ENCODE measurements at regions not wholly inside any gene's neighbourhood (a gene's known extent, or its start where the extent isn't known, plus 50 kb on each side); places are given as distances from the start of the nearest gene placed in this dataset.

DNA sequence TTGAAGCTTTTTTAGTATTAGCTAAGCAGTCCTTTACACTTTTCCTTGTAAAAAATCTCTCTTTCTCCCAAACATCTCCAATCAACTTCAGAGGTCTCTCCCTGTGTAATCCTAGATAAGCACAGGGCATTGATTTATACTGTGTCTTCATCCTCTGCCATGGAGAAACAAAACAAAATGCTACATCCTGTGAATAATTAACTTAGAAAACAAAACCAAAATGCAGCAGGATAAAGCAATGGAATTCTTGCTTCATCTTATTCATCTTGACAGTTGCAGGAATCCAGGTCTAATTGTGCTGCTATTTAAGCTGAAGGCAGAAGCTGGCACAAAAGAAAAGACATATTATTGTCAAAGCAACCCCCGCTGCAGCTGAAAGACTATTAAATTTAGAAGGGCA is 641.5 kb upstream of the SORCS1 start:
- ATAC-seq (ENCODE audit: low read depth) (no peak), DNase-seq (no peak)
- in situ Hi-C loops (cut with MboI; ENCODE audit: low sequenced_read_pairs) (no loop called here), intact Hi-C loops (cut with micrococcal nuclease) (no loop called here), dilution Hi-C loops (cut with HindIII; ENCODE audit: low sequenced_read_pairs, unreplicated experiment) (no loop called here)
- POLR2A ChIA-PET (ENCODE audit: unreplicated experiment) = no interaction called here
- Histone ChIP-seq H2AK9ac (replicated peaks; ENCODE audit: low read depth, low read length, poor library complexity) (no peak overlapping the region), H3K79me1 (ENCODE audit: low read depth in 1 of 2, low read length in 2 of 2) (no peaks in the 10 kb centered on the region), H2BK120ac (ENCODE audit: low read depth, low read length) (no peak overlapping the region), H3K4me2 (ENCODE audit: low read depth, low read length) (no peak overlapping the region), H3K27ac (ENCODE audit: insufficient read depth, low read length) (no peak overlapping the region), H3K9ac (ENCODE audit: low read depth, low read length) (no peak overlapping the region), H2AFZ (replicated peaks; ENCODE audit: low read length, poor library complexity) (no peak overlapping the region), H2BK20ac (ENCODE audit: low read depth, low read length) (no peak overlapping the region), H3K9me1 (ENCODE audit: insufficient read depth, low read length) (no peaks in the 10 kb centered on the region), H3K56ac (ENCODE audit: extremely low read depth, insufficient read depth, low read length) (no peak overlapping the region), H3K14ac (replicated peaks; ENCODE audit: low read depth, low read length) (no peak overlapping the region), H2AK5ac (ENCODE audit: low read depth, low read length) (no peak overlapping the region), H4K8ac (ENCODE audit: low read depth in 2 of 2, low read length in 2 of 2) (no peak overlapping the region), H3K36me3 (ENCODE audit: control insufficient read depth, insufficient read depth, low read length) (no peaks in the 10 kb centered on the region), H4K5ac (ENCODE audit: low read depth, low read length) (no peak overlapping the region), H2BK15ac (ENCODE audit: low read depth, low read length) (no peak overlapping the region), H4K91ac (ENCODE audit: insufficient read depth, low read depth, low read length) (no peak overlapping the region), H3K4me3 (ENCODE audit: insufficient read depth, low read depth, low read length) (no peak overlapping the region), H3K23ac (ENCODE audit: low read depth, low read length) (no peak overlapping the region), H3K18ac (ENCODE audit: low read depth, low read length) (no peak overlapping the region), H3K27me3 (ENCODE audit: control insufficient read depth, insufficient read depth, low read length) (no peaks in the 10 kb centered on the region), H3K9me3 (ENCODE audit: control insufficient read depth, insufficient read depth, low read length) (peaks cover 4% of the 10 kb centered on the region), H3K4ac (ENCODE audit: low read depth, low read length) (no peak overlapping the region), H2BK5ac (ENCODE audit: low read depth, low read length, poor library complexity, severe bottlenecking) (no peak overlapping the region), H4K20me1 (ENCODE audit: insufficient read depth, low read length) (no peaks in the 10 kb centered on the region), H3K4me1 (ENCODE audit: control insufficient read depth, insufficient read depth, low read length) (no peaks in the 10 kb centered on the region)
- BruUV-seq (replicated peaks) = no TSS peak
- CTCF ChIA-PET = no interaction called here
- no CpG with 5 or more reads among the region's 1 CpG for WGBS, 2 experiments (ENCODE audit: extremely low coverage in 2 of 2, insufficient read length in 1 of 2)
- TF ChIP-seq, protein P1, sequence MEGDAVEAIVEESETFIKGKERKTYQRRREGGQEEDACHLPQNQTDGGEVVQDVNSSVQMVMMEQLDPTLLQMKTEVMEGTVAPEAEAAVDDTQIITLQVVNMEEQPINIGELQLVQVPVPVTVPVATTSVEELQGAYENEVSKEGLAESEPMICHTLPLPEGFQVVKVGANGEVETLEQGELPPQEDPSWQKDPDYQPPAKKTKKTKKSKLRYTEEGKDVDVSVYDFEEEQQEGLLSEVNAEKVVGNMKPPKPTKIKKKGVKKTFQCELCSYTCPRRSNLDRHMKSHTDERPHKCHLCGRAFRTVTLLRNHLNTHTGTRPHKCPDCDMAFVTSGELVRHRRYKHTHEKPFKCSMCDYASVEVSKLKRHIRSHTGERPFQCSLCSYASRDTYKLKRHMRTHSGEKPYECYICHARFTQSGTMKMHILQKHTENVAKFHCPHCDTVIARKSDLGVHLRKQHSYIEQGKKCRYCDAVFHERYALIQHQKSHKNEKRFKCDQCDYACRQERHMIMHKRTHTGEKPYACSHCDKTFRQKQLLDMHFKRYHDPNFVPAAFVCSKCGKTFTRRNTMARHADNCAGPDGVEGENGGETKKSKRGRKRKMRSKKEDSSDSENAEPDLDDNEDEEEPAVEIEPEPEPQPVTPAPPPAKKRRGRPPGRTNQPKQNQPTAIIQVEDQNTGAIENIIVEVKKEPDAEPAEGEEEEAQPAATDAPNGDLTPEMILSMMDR (conservative IDR thresholded peaks at IDR 0.05; ENCODE audit: low read depth, low read length) = no peak
- no peak for TF ChIP-seq RCOR1 (IDR thresholded peaks at IDR 0.05; ENCODE audit: insufficient replicate concordance, low read length)
- no peak for TF ChIP-seq MAZ (IDR thresholded peaks at IDR 0.05; ENCODE audit: borderline replicate concordance, low read depth, low read length)
- no peak for TF ChIP-seq SMC3 (IDR thresholded peaks at IDR 0.05; ENCODE audit: low read depth, low read length)
- no peak for TF ChIP-seq NFE2L2 (IDR thresholded peaks at IDR 0.05; ENCODE audit: low read depth, low read length)
- TF ChIP-seq CHD1 (IDR thresholded peaks at IDR 0.05; ENCODE audit: low read depth, low read length) = no peak
- TF ChIP-seq, protein P2, sequence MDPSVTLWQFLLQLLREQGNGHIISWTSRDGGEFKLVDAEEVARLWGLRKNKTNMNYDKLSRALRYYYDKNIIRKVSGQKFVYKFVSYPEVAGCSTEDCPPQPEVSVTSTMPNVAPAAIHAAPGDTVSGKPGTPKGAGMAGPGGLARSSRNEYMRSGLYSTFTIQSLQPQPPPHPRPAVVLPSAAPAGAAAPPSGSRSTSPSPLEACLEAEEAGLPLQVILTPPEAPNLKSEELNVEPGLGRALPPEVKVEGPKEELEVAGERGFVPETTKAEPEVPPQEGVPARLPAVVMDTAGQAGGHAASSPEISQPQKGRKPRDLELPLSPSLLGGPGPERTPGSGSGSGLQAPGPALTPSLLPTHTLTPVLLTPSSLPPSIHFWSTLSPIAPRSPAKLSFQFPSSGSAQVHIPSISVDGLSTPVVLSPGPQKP (IDR thresholded peaks at IDR 0.05; ENCODE audit: borderline replicate concordance, low read depth, low read length) = no peak
- TF ChIP-seq MXI1 (IDR thresholded peaks at IDR 0.05; ENCODE audit: borderline replicate concordance, low read depth, low read length) = no peak
- TF ChIP-seq BHLHE40 (IDR thresholded peaks at IDR 0.05; ENCODE audit: low read depth, low read length) = no peak
- TF ChIP-seq RAD21 (IDR thresholded peaks at IDR 0.05; ENCODE audit: low read length) = no peak
- no peak for TF ChIP-seq CEBPB (IDR thresholded peaks at IDR 0.05; ENCODE audit: low read depth, low read length)

Measured in IMR-90 (cell line).